ENCODE measurements at regions not wholly inside any gene's neighbourhood (a gene's known extent, or its start where the extent isn't known, plus 50 kb on each side); places are given as distances from the start of the nearest gene placed in this dataset.
"Not testable (repeated sequence)": the region's sequence is repeated elsewhere in the genome, so short reads cannot be mapped to it uniquely, and the experiment has no call there.

- no peaks in the 10 kb centered on the region for H3K4me1 Mint-ChIP-seq (ENCODE audit: unreplicated experiment)
- peaks cover 10% of the 10 kb centered on the region for H3K36me3 Mint-ChIP-seq (ENCODE audit: low read depth, unreplicated experiment)
- peaks cover 11% of the 10 kb centered on the region for H3K9me3 Mint-ChIP-seq (ENCODE audit: unreplicated experiment)
- TF ChIP-seq CTCF (IDR thresholded peaks at IDR 0.05; ENCODE audit: unreplicated experiment), result no peak
- no peak overlapping the region for H3K4me3 Mint-ChIP-seq (ENCODE audit: unreplicated experiment)
- no peak for DNase-seq (ENCODE audit: low spot score)
- H3K27ac Mint-ChIP-seq (ENCODE audit: unreplicated experiment), result no peak overlapping the region
- H3K27me3 Mint-ChIP-seq (ENCODE audit: unreplicated experiment), result no peaks in the 10 kb centered on the region
Measured at GRCh38 chr13:90654970-90655369, 692.5 kb upstream of the MIR17HG start.

- H3K4me1 Mint-ChIP-seq (ENCODE audit: unreplicated experiment); H3K4me3 Mint-ChIP-seq (ENCODE audit: unreplicated experiment); H3K36me3 Mint-ChIP-seq (ENCODE audit: low read depth, unreplicated experiment); H3K27ac Mint-ChIP-seq (ENCODE audit: unreplicated experiment); H3K27me3 Mint-ChIP-seq (ENCODE audit: unreplicated experiment); H3K9me3 Mint-ChIP-seq (ENCODE audit: unreplicated experiment); DNase-seq (ENCODE audit: low spot score): not testable (repeated sequence)
Measured at GRCh38 chr13:90664200-90664599, 683.3 kb upstream of the MIR17HG start.

GRCh38 chr13:90673746-90674145 is 673.7 kb upstream of the MIR17HG start:
- Mint-ChIP-seq H3K27ac (ENCODE audit: unreplicated experiment) (no peak overlapping the region), H3K27me3 (ENCODE audit: unreplicated experiment) (no peaks in the 10 kb centered on the region), H3K36me3 (ENCODE audit: low read depth, unreplicated experiment) (no peaks in the 10 kb centered on the region), H3K4me3 (ENCODE audit: unreplicated experiment) (no peak overlapping the region), H3K4me1 (ENCODE audit: unreplicated experiment) (no peaks in the 10 kb centered on the region), H3K9me3 (ENCODE audit: unreplicated experiment) (no peaks in the 10 kb centered on the region)
- DNase-seq (ENCODE audit: low spot score), result no peak
- TF ChIP-seq CTCF (IDR thresholded peaks at IDR 0.05; ENCODE audit: unreplicated experiment), result no peak

GRCh38 chr13:90675129-90675528 is 672.4 kb upstream of the MIR17HG start:
- no peak for TF ChIP-seq CTCF (IDR thresholded peaks at IDR 0.05; ENCODE audit: unreplicated experiment)
- no peaks in the 10 kb centered on the region for H3K9me3 Mint-ChIP-seq (ENCODE audit: unreplicated experiment)
- no peak for DNase-seq (ENCODE audit: low spot score)
- H3K27ac Mint-ChIP-seq (ENCODE audit: unreplicated experiment), result no peak overlapping the region
- no peak overlapping the region for H3K4me3 Mint-ChIP-seq (ENCODE audit: unreplicated experiment)
- no peaks in the 10 kb centered on the region for H3K36me3 Mint-ChIP-seq (ENCODE audit: low read depth, unreplicated experiment)
- no peaks in the 10 kb centered on the region for H3K4me1 Mint-ChIP-seq (ENCODE audit: unreplicated experiment)
- H3K27me3 Mint-ChIP-seq (ENCODE audit: unreplicated experiment), result peaks cover 2% of the 10 kb centered on the region

GRCh38 chr13:90680826-90681225 is 666.7 kb upstream of the MIR17HG start:
- Mint-ChIP-seq H3K4me3 (ENCODE audit: unreplicated experiment) (no peak overlapping the region), H3K4me1 (ENCODE audit: unreplicated experiment) (peaks cover 12% of the 10 kb centered on the region), H3K36me3 (ENCODE audit: low read depth, unreplicated experiment) (no peaks in the 10 kb centered on the region), H3K9me3 (ENCODE audit: unreplicated experiment) (no peaks in the 10 kb centered on the region), H3K27me3 (ENCODE audit: unreplicated experiment) (peaks cover 4% of the 10 kb centered on the region), H3K27ac (ENCODE audit: unreplicated experiment) (no peak overlapping the region)
- no peak for DNase-seq (ENCODE audit: low spot score)
- TF ChIP-seq CTCF (IDR thresholded peaks at IDR 0.05; ENCODE audit: unreplicated experiment), result no peak

GRCh38 chr13:90683711-90684131 is 663.8 kb upstream of the MIR17HG start:
- peaks cover 4% of the 10 kb centered on the region for H3K27me3 Mint-ChIP-seq (ENCODE audit: unreplicated experiment)
- H3K36me3 Mint-ChIP-seq (ENCODE audit: low read depth, unreplicated experiment), result no peaks in the 10 kb centered on the region
- no peak for DNase-seq (ENCODE audit: low spot score)
- no peak overlapping the region for H3K4me3 Mint-ChIP-seq (ENCODE audit: unreplicated experiment)
- no peaks in the 10 kb centered on the region for H3K9me3 Mint-ChIP-seq (ENCODE audit: unreplicated experiment)
- H3K27ac Mint-ChIP-seq (ENCODE audit: unreplicated experiment), result peak overlapping the region; percentile 83
- TF ChIP-seq CTCF (IDR thresholded peaks at IDR 0.05; ENCODE audit: unreplicated experiment), result no peak
- H3K4me1 Mint-ChIP-seq (ENCODE audit: unreplicated experiment), result peaks cover 12% of the 10 kb centered on the region
